ENCODE measurements at regions not wholly inside any gene's neighbourhood (a gene's known extent, or its start where the extent isn't known, plus 50 kb on each side); places are given as distances from the start of the nearest gene placed in this dataset.
"Not testable (repeated sequence)": the region's sequence is repeated elsewhere in the genome, so short reads cannot be mapped to it uniquely, and the experiment has no call there.

DNA sequence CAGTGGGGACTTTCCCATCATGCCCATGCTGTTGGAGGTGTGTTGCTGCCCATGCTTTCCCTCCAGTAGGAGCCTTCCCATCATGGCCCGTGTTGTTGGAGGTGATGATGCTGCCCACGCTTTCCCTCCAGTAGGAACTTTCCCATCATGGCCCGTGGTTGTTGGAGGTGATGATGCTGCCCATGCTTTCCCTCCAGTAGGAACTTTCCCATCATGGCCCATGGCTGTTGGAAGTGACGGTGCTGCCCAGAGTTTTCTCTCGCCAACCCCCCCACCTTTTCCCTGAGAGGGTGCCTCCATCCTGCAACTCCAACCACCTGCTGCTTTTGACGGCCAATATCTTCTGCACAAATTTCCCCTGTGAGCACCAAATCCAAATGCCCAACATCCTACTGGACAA lies 205.7 kb downstream of the TOMM20 start:
- intact Hi-C loops (cut with micrococcal nuclease), result no loop called here

DNA sequence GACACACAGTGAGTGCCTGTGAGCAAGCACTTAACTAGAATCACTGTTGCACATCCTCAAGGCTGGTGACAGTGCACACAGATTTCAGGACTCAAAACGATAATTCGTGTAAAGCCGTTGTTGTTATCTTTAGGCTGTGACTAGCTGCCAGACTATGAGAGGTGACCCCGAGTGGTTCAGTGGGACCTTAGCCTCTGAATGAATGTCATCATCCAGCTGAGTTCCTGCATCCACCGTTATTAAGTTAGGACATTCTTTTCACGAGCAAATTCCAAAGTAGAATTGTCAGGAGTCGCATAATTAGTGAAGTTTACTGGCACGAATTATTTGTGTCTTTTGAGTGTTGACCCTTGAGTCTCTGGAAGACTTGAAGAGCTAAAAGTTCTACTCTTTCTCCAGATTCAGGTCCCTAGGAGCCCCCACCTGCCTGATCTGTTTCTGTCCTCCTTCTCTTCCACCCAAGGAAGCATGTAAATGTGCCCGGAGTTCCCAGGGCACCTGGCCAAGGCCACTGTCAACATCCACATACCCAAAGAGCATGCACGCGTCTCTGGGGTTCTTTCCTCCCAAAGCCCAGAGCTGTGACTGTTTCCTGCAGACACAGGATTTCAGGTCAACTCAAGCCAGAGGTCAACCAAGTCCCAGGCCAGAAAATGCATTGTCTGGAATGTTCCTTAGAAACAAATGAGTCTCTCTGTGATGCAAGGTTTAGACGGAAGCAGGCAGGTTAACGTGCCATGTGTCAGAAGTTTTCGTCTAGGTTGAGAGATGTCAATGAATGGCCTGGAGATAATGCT lies 207.2 kb downstream of the TOMM20 start:
- intact Hi-C loops (cut with micrococcal nuclease), result no loop called here

DNA sequence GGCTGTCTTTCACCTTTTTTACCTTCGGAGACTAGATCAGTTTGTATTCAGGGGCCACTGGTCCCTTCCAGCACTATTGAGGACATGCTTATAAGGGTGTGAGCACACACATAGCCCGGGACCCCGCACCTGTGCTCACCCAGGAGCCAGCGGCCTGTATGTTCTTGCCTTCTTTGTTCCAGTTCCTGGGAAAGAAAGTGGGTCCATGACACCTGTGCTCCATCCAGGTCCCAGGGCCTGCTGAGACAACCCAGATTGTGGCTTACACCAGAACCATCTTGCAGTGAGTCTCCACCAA lies 207.8 kb downstream of the TOMM20 start:
- intact Hi-C loops (cut with micrococcal nuclease), result no loop called here

DNA sequence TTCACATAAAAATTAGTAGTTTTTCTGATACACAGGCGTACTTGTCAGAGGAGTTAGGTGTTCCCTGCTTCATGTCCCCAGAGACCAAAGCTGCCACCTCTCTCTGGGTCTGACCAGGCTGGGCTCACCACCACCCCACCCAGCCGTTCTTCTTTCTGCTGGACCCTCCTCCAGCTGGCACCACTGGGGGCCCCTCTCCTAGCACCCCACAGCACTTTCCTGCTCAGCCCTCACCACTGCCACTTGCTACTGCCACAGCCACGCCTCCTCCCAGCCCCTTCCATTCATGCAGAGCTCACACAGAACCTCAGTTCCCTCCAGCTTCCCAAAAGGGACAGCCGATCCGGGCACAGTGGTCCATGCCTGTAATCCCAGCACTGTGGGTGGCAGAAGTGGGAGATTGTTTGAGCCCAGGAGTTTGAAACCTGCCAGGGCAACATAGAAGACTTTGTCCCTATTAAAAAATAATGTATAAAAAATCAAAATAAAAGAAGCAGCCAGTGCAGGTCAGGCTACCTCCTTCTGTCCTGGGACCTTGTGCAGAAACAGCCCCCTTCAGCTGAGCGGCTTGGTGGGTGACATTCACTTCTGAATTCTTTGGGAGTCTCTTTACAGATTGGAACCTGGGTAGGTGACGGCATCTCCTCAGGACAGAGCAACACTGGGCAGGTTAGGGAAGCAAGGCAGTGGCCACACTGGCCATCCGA lies 208.3 kb downstream of the TOMM20 start:
- intact Hi-C loops (cut with micrococcal nuclease), result no loop called here

DNA sequence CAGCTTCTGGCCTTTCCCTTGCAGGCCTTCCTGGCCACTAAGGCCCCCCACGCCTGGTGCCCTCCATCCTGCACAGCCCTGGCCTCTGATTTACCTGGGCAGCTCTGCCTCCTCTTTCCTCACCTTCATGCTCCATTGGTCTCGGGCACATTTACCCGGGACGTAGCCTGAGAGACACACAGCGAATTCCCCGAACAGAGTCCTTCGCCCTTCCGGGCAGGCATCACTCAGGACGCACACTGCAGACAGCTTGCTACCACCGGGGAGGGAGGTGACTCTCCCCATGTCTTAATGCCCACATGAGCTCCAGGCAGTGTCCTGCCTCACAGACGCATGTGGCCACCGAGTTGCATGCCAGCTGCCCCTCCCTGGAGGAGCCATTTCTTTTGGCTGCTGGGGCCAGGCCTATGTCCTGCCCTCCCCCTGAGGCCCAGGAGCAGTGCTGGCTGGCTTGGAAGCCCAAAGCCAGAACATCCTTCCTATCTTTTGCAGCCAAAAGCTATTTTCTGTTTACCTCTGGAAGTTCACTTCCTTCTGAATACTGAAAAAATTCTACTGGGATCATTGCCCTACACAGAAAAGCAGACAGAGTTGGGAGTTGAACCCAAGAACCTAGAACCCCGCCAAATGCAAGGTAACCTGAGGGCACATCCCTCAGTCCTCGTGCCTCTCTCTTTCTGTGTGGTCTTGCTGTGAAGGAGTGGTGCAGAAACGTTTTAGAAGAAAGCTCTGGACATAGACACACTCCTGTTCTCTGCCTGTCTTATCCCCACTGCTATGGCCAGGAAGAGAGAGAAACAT lies 209.5 kb downstream of the TOMM20 start:
- intact Hi-C loops (cut with micrococcal nuclease), result no loop called here

DNA sequence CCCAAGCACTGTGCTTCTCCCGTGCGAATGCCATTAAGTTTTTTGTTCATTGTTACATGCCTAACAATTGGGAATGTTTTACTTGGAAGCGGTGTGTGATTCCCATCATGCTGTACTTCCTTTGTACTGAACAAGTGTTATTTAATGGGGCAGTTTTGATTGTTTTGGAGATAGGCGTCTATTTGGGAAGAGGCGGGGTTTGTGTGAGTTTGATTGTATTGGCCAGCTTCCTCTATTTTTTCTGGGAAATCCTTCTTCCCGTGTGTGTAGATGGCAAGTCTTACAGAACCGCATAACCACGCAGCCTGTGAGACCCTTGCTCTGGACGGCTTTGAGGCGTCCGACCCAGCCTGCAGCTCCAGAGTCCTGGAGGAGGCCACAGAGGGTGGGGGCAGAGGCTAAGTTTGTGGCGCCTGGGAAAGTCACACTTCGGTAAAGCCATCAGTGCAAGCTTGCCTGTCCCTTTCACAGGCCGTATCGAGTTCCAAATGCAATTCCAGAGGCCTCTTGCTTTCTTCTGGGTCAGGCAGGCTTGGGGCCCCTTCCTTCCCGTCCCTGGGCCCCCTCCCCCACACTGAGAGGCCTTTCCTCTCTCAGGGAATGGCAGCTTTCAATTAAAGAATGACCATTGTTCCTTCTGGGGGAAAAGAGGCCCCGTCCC lies 210.3 kb downstream of the TOMM20 start:
- intact Hi-C loops (cut with micrococcal nuclease), result no loop called here

DNA sequence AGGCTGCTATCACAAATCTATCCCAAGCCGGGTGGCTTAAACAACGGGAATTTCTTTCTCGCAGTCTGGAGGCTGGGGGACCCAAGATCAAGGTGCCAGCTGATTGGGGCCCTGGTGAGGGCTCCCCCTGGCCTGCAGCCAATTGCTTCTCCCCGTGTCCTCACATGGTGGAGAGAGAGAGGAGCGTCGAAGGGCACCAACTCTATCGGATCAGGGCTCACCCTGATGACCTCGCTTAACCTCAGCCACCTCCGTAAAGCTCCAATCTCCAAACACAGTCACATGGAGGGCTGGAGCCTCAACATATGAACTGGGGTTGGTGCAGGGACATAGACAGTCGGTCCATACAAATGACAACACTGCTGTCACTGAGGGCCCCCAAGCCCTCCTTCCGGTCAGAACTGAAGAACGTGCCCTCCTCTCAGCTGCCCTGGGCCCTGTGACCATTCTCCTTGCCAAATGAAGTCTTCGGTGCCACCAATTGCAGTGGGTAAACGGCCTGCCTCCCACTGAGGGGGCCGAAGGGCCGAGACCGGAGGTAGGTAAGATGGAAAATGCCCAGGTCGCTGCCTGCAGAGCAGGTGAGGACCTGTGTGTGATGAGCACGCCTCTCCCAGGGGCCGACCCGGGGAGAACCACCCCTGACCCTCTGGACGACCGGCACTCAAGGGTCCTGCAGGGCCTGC lies 211.0 kb downstream of the TOMM20 start:
- intact Hi-C loops (cut with micrococcal nuclease), result no loop called here

DNA sequence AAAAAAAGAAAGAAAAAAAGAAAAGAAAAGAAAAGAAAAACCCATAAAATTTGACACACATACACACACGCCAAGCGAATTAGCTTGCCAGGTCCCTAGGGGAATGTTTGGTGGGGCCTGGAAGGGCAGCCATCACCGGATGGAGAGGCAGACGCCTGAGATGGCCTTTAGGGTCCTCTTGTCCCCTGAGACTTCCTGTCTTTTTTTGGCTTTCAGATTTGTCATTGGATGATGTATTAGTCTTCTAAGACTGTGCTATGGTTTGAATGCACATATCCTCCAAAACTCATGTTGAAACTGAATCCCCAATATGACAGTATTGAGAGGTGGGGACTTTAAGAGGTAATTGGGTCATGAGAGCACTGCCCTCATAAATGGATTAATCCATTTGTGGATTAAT lies 211.8 kb downstream of the TOMM20 start:
- intact Hi-C loops (cut with micrococcal nuclease), result no loop called here

DNA sequence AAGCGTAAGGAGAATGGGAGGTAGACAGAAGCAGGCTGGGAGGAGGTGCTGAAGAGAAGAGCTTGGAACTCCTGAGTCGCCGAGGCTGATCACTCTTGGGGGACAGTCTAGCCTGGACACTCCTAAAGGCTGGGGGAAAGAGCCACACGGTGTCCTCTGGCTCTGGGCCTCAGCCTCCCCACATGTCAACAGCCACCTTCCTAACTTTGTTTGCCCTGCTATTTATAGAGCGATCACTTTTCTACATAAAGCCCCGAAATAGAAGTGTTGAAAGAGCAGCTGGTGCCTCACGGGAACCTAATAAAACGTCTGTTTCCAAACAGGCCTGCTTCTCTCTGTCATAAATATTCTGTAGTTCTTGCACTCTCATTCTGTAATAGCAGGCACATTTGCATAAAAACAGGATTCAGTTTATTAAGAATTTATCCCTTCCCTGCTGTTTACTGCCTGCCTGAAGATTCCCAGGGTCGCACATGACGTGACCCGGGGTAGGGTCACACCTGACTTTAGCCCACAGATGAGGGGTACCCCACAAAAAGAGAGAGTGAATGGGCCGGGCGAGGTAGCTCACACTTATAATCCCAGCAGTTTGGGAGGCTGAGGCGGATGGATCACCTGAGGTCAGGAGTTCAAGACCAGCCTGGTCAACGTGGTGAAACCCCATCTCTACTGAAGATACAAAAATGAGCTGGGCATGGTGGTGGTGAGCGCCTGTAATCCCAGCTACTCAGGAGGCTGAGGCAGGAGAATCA lies 212.5 kb downstream of the TOMM20 start:
- intact Hi-C loops (cut with micrococcal nuclease), result no loop called here

DNA sequence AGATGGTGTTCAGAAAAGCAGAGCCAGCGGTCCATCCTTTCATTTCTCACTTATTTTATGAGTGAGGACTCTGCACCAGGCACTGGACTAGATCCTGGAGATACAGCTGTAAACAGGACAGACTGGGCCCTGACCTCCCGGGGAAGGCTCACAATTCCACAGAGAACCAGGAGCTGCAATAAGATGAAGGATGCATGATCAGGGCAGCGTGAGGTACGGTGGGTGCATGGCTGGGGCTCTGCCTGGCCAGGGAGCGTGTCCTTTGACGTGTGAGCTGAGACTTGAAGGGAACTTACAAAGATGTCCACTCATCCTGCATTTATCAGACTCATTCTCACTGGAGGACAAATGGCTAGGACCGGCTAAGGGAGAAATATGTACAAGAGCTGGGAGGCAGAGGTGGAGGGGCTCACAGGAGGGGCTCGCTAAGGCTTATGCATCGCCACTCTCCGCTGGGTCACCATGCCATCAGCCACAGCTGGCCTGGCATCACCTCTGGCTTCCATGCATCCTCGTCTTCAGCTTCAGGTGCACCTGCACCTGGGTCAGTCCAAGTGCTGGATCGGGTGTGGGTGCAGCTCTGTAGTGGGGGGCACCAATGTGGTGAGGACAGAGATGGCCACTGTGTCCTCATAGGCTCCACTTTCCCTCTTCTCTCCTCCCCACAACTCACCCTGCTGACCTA lies 213.9 kb downstream of the TOMM20 start:
- intact Hi-C loops (cut with micrococcal nuclease), result no loop called here

DNA sequence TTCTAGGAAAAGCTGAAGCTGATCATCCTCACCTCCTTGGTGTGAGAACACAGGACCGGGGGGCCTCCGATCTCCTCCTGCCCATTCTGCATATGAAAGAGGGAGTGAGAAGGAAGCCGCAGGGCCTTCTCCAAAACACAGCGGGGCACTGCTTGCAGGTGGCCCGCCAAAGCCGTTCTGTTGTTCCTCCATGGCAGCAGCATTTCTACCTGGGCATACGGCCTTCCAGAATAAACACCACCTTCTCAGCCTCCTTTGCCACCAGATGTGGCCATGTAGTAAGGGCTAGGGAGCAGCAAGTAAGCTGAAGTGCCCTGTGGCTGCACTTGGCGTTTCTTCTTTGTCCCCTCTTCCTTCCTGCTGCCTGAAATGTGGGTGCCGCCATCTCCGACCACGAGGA lies 214.9 kb downstream of the TOMM20 start:
- intact Hi-C loops (cut with micrococcal nuclease), result no loop called here

DNA sequence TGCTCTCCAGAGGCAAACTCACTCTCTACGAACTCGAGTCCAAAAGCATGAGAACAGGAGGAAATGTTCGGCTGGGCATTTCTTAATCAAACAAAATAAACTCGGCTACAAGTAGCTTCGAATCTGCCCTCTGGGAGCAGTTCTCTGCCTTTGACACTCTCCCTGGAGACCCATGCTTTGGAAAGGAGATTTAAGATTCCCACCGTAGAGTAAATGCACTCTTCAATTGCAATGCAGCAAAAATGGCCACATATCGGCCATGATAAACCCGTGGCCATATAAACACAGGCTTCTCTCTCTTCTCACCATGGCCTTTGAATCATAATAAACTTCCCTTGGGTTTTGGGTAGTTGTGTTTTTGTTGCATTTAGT lies 215.4 kb downstream of the TOMM20 start:
- intact Hi-C loops (cut with micrococcal nuclease), result no loop called here

DNA sequence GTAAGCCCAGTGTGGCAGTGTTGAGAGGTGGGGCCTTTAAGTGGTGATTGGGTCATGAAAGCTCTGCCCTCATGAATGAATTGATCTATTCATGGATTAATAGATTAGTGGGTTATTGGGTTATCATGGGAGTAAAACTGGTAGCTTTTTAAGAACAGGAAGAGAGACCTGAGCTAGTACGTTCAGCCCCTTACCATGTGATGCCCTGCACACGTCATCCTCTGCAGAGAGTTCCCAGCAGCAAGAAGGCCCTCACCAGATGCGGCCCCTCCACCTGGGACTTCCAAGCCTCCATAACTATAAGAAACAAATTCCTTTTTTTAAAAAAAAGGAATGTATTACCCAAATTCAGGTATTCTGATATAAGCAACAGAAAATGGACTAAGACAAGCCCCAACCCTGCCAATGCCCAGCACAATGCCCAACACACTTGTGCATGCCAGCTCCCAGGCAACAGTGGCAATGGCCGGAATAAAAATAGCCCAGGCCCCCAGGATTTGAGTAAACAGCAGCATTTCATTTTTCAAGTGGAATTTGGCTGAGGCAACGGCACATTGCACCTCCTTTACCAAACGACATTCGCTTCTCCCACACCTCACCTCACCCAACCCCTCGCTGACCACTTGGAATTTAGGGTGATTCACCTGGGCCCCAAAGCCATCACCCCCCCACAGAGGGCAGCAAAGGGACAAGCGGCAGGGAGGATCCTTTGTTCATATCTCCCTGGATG lies 215.9 kb downstream of the TOMM20 start:
- intact Hi-C loops (cut with micrococcal nuclease), result no loop called here

DNA sequence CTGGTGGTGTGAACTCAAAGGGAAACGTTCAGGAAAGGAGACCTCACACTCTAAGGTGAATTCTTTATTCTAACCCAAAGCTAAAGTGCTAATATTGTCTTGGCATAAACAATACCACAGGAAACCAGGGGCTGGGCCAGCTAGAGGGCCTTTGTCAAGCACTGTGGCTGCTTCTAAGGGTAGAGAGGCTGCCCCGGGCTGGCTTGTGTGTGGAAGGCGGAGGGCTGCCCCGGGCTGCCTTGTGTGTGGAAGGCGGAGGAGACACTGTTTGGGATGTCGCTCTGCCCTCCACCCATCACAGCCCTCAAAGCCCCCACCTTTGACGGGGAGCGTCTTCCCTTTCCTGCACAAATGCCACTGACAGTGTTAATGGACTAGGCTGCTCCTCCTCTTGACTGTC lies 216.8 kb downstream of the TOMM20 start:
- intact Hi-C loops (cut with micrococcal nuclease), result no loop called here

DNA sequence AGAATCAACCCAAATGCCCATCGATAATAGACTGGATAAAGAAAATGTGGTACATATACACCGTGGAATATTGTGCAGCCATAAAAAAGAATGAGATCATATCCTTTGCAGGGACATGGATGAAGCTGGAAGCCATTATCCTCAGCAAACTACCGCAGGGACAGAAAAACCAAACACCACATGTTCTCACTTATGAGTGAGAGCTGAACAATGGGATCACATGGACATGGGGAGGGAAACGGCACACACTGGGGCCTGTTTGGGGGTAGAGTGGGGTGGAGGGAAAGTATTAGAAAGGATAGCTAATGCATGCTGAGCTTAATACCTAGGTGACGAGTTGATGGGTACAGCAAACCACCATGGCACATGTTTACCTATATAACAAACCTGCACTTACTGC lies 217.5 kb downstream of the TOMM20 start:
- intact Hi-C loops (cut with micrococcal nuclease), result not testable (repeated sequence)

DNA sequence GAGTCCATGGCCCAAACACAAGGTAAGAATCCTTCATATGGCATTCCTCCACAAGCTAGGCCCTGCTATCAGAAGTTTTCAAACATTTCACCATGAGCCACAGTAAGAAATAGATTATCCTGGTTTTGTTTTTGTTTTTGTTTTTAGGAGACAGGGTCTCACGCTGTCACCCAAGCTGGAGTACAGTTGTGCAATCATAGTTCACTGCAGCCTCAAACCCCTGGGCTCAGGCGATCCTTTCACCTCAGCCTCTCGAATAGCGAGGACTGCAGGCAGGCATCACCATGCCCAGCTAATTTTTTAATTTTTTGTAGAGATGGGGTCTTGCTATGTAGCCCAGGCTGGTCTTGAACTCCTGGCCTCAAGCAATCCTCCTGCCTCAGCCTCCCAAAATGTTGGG lies 218.8 kb downstream of the TOMM20 start:
- intact Hi-C loops (cut with micrococcal nuclease), result no loop called here

DNA sequence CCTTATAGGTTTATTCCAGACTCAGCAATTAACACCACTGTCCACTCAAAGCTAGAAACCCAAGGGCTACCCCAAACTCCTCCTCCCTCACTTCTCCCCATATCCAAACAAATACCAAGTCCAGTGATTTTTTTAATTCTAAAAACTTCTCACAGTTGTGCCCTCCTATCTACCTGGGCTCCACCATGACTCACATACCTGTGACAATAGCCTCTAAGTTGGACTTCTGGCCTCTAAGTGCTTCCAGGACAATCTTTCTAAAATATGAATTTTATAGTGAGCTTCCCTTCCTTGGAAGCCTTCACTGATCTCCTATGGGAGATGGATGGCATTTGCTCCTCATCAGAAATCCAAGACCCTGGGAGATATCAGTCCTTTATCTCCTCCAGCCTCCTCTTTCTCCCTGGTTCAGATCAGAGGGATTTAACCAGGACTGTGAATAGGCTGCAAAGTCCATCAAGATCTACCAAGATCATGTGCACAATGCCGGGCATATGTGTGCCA lies 219.3 kb downstream of the TOMM20 start:
- intact Hi-C loops (cut with micrococcal nuclease), result no loop called here

DNA sequence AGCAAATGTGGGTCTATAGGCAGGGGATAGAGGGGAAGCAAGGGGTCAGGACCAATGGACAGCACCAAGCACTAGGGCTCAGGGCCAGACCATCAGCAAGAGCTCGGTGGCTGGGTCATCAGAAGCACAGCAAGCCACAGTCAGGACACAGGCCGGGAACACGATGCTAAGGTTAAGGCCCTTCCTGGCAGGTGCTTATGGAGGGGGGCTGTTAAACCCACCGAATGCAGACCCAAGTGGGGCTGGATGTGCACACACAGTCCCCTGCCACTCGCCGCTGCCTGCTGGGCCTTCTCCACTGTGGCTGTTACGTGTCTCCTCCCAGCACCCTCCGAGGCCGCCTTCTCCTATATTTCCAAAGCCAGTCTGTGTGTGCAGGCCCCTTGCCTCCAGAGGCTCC lies 220.1 kb downstream of the TOMM20 start:
- intact Hi-C loops (cut with micrococcal nuclease), result no loop called here

DNA sequence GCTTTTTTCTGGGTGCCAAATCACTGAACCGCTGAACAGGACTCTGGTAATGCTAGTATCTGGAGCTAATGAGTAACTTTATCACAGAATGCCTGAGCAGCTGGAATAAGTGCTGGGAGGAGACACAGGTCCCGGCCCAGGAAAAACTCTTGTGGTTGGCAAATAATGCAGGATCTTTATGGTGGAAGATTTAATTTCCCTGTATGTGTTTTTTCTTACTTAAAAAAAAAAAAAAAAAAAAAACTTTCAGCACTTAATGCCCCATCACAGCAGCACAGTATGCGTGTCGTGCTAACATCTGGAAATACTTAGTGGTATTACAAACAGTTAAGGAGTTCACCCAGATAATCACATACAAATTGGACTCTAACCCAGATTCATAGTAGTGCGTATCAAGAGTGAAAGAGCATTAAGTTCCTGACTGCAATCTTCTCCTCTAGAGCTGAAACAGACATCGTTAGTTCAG lies 220.7 kb downstream of the TOMM20 start:
- intact Hi-C loops (cut with micrococcal nuclease), result no loop called here

Data from T-helper 1 cell treated with Interleukin-12 subunit alpha and Interleukin-12 subunit beta and Interleukin-4 antibody, amounts not matched to agents 30 ng/mL and 1 ng/mL, for 36 hours (primary cell).